HG02981 (cell line): ENCODE measurements at regions not wholly inside any gene's neighbourhood (a gene's known extent, or its start where the extent isn't known, plus 50 kb on each side); places are given as distances from the start of the nearest gene placed in this dataset.

Experiments used
- ATAC-seq: cut with Tn5 transposase; IDR thresholded peaks from one replicate; pipeline ENCODE4 v1.9.1; 2021; ENCODE audit warnings: mild to moderate bottlenecking, moderate library complexity; ENCODE audit not compliant: unreplicated experiment

DNA sequence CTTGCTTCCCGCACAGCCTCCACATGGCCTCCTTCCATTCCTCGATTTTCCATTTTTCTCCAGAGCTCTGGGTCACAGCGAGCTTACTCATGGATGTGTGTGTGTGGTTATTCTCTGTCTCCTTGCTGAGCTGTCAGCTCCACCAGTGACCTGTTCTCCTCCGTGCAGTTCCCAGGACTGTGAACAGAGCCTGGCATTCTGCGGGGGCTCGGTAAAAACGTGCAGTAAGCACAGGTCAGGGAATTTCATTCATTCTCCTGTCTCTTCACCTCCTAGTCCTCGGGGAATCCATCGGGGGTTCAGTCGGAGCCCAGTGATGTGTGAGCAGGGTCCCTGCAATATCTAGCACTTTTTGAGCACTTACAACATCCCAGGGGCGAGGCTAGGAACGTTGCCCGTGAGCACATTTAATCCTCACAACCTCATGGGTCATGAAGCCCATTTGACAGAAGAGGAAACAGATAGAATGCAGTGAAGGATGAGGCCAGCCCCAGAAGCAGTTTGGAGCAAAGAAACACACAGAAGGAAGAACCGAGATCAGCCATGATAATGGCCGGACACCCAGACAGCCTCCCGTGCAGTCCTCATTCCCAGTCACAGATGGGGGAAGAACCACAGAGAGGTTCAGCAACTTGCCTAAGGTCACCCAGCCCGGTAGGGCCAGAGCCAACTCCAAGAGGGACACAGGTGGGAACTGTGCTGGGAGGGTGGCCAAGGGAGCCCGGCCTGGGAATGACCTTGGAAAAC lies 183.2 kb upstream of the GSE1 start:
- no peak for ATAC-seq

GRCh38 chr16:85430523-85431421 lies 182.3 kb upstream of the GSE1 start:
- ATAC-seq, result no peak

DNA sequence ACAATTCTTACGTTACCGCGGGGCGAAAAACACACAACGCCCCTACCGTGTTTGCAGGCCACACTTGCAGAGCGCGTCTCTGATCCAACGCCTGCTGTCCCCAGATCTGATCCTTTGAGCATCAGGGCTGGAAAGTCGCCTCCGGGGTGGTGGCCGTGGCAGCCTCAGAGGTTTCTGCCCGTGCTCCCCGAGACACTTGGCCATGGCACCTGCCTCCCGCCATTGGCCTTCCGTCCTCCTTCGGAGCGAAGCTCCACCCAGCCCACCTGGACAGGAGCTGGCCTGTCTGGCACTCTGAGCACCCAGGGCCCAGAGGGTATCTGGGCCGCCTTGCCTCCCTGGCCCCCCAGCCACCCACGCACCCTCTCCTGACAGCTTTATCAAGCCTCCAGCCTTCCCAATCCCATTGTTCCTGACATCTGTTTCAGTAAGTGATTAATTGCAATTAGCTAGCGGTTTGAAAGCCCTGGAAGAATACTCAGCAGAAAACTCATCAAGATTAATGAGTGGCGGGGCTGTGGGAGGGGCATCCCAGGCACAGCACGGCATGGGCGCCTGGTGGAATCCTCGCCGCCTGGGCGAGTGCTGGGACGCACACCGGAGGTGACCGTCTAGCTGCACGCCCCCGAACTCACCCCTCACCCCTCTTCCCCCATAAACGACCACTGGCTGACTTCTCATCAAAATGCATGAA lies 181.5 kb upstream of the GSE1 start:
- no peak for ATAC-seq

DNA sequence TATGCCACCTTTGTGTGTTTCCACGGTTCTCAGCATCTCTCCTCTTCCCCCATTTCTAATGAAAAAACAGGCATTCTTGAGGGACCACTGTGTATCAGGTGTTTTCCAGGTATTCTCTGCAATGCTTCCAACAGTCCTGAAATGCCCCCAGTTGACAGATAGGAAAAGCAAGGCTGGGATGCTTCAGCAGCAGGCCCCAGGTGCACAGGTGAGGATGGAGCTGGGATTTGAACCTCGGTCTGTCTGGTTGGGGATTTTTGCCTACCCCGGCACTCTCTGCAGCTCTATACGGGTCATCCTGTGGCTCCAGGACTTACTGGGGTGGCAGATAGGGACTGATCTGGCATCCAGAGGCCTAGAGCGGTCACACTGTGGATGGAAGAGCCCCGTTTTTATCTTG lies 180.5 kb upstream of the GSE1 start:
- ATAC-seq, result no peak

- ATAC-seq, result no peak
Observed at GRCh38 chr16:85433477-85433876, 179.6 kb upstream of the GSE1 start.

DNA sequence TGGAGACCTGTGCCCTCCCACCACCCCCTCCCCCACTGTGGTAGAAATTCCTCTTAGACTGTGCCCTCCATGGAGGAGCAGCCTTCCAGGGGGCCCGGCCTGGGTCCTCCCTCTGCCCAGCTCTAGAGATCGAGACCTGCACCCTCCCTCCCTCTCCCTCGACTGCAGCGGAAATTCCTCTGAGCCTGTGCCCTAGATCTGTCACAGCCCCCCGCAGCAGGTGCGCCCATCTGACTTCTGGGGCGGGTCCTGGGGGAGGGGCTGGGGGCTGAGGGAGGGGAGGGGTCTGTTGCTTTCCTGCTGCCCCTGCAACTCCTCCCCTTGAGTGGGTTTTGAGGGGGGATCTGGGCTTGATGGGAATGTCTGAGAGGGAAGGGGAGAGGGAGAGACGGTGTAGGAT lies 177.8 kb upstream of the GSE1 start:
- no peak for ATAC-seq

GRCh38 chr16:85435700-85436099 lies 177.4 kb upstream of the GSE1 start:
- ATAC-seq, result no peak

DNA sequence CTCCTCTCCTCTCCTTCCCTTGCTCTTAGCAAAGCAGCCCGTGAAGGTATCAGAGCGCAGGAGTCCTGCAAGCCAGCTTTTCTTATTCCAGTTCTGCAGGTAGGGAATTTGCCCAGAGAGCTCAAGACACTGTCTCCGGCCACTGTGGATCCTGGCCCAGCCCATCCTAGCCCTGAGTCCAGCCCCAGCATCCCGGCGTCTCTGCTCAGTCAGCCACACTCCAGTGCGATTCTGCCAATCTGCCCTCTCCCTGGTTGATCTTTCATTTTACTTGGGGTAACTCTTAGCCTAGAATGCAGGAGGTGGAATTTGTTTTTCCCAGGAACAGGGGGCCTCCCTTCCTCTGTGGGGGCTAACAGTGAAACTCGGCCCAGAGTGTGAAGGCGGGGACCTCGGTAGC lies 176.9 kb upstream of the GSE1 start:
- no peak for ATAC-seq

- ATAC-seq, result no peak
Observed at GRCh38 chr16:85436636-85437165, 176.4 kb upstream of the GSE1 start.

DNA sequence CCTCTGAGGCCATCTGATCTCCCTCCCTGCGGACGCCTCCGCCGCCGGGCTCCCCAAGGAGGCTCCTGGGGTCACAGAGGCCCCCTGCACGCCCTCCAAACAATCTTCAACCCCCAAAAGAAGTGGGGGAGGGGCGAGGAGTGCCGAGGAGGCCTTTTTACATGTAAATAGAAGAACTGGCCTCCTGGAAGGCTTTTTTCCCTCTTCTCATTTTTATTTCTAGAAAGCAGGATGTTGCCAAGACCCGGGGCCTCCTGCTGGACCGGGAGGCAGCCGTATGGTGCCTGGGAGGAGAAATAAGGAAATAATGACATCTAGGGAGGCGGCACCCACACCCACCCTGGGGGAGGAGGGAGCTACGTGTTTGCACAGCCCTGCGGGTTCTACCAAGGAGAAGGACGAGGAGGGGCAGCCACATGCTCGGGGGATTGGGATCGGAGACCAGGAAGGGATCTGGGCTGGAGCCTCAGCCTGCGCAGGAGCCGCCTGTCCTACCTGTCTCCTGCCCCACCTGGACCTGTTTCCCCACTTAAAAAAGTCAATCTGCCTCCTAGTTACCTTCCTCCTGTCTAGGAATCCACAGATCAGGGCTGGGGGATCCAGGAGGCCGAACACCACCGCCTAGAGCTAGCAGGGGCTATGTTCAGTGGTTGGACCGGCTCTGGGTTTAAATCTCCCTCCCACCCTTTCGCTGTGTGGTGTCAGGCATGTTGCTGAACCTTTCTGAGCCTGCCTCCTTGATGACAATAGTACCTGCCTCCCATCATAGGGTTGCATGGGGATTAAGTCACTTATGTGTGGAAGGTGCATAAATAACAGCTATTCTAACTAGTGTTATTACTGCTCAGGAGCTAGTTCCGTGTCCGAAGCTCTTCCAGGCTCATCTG lies 175.7 kb upstream of the GSE1 start:
- ATAC-seq, result no peak

DNA sequence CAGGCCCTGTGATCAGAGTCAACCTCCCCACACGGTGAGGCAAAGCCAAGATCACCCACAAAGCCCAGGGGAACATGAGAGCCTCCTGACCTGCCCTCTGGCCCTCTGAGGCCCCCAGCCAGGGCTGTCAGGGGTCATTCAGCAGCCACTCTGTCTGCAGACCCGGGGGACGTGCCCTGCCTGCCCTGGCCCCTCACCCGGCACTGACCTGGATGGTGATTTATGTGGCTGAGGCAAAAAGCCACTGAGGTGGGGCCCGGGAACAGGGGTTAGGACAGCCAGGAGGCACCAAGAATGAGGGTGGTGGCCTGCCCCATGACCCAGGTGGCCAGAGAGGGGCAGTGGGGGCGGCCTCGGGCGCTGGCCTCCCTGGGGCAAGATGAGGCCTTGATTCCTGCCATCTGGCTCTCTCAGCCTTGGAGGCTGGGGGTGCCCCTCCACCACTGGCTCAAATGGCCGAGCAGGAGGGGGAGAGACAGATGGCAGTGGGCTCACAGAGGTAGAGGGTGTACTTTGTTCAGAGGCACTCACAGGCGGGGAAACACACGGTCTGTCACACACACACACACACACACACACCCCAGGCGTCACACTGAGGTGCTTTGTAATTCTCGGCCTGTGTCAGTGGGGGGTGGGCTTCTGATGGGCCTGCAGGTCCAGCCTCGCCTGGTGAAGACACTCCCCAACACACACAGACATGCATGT lies 174.0 kb upstream of the GSE1 start:
- no peak for ATAC-seq

DNA sequence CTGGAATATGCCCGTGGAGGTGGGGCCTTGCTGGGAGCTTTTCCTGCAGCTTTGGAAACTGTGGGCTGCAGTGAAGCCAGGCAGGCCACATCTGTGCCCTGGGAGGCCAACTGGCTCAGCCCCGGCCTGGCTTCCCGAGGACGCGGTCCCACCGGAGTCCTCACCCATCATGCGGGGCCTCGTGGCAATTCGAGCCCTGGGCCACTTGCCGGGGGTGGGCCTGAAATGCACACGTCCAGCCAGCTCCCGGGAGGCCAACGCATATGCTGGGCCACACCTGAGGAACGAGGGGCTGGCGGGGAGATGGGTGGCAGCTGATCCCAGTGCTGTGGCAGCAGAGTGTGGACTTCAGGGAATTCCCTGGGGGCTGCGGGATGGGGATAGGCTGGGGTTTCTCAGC lies 172.4 kb upstream of the GSE1 start:
- ATAC-seq, result no peak

GRCh38 chr16:85441189-85441889 lies 171.8 kb upstream of the GSE1 start:
- no peak for ATAC-seq

GRCh38 chr16:85441890-85442670 lies 171.0 kb upstream of the GSE1 start:
- no peak for ATAC-seq

- ATAC-seq, result no peak
Observed at GRCh38 chr16:85443116-85443515, 170.0 kb upstream of the GSE1 start.

DNA sequence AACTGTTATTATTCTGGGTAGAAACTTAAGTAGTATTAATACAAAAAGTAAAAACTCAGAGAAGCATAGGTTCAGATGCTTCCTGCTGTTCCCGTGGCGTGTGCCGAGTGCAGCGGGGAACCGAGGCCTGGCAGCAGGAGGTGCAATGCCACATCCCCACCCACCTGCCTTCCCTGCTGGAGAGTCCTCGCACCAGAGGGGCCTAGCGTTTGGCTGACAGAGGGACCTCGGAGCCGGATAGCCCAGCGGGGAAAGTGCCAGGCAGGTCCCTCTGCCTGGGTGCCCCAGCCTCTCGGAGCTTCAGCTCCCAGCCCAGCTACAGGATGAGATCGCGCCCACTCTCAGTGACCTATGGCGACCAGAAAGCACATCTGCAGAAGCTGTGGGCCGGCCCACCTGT lies 169.6 kb upstream of the GSE1 start:
- ATAC-seq, result no peak

DNA sequence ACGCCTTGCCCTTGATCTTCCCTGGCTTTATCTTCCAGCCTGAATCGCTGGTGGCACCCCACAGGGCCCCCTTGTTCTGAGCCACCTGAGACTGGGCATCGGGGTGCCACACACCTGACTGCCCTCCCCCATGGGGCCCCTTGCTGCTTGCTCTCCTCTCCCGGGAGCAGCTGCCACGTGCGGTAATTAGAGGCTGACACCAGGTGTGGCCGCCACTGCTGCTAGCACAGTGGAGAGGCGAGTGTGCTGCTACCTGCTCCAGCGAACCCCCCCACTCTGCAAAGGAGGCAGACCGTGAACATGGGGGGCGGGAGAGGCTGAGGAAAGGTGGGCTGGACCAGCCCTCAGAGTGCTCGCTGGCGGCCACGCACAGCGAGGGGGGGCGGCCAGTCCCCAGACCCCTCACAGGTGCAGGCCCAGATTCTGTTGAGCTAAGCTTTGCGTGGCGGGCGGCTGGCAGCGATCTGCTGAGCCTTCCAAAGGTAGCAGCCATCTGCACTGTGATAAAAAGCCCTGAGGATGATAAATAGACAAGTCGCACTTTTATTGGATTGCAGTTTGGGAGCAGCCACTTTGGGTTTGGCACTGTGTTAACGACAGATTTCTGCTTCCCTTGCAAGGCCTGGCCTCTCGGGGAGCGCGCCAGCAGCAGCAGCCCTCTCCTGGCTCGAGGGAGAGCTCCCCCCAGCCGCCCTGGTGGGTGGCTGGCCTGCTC lies 167.9 kb upstream of the GSE1 start:
- ATAC-seq, result no peak

GRCh38 chr16:85445779-85446222 lies 167.3 kb upstream of the GSE1 start:
- no peak for ATAC-seq
